GM12864 (cell line): ENCODE measurements at regions not wholly inside any gene's neighbourhood (a gene's known extent, or its start where the extent isn't known, plus 50 kb on each side); places are given as distances from the start of the nearest gene placed in this dataset.
"Not testable (repeated sequence)": the region's sequence is repeated elsewhere in the genome, so short reads cannot be mapped to it uniquely, and the experiment has no call there.

ENCODE experiments used
- DNase-seq: peaks from one replicate; pipeline ENCODE4 v3.0.0-alpha.2; 2011; ENCODE audit warnings: low read depth
- H3K4me3 ChIP-seq: 2 replicates; pipeline ENCODE4 v1.5.1; 2011; ENCODE audit warnings: mild to moderate bottlenecking, low read depth, low read length, control low read depth
- CTCF ChIP-seq: IDR thresholded peaks from 2 replicates; pipeline ENCODE4 v1.5.1; 2011; ENCODE audit warnings: low read depth, mild to moderate bottlenecking, moderate library complexity, low read length, control low read depth, inconsistent platforms; ENCODE audit errors: missing control alignments

- DNase-seq = no peak
- H3K4me3 ChIP-seq = no peak overlapping the region
- no peak for TF ChIP-seq CTCF
Observed at GRCh38 chr2:43070676-43071502, 155.5 kb downstream of the ZFP36L2 start.

GRCh38 chr2:43070030-43070429, 156.4 kb downstream of the ZFP36L2 start:
- no peak overlapping the region for H3K4me3 ChIP-seq
- TF ChIP-seq CTCF = no peak
- no peak for DNase-seq

GRCh38 chr2:43068631-43069517, 157.5 kb downstream of the ZFP36L2 start:
- no peak for DNase-seq
- TF ChIP-seq CTCF = no peak
- no peak overlapping the region for H3K4me3 ChIP-seq

- no peak overlapping the region for H3K4me3 ChIP-seq
- no peak for DNase-seq
- TF ChIP-seq CTCF = no peak
Observed at GRCh38 chr2:43068041-43068533, 158.3 kb downstream of the ZFP36L2 start.

GRCh38 chr2:43067254-43068040, 159.0 kb downstream of the ZFP36L2 start:
- TF ChIP-seq CTCF = no peak
- no peak overlapping the region for H3K4me3 ChIP-seq
- DNase-seq = no peak

GRCh38 chr2:43066541-43067253, 159.7 kb downstream of the ZFP36L2 start:
- DNase-seq = not testable (repeated sequence)

More at GRCh38 chr2:43066541-43067253, 159.7 kb downstream of the ZFP36L2 start:
- not testable (repeated sequence) for H3K4me3 ChIP-seq
